K562 (cell line): ENCODE measurements at regions not wholly inside any gene's neighbourhood (a gene's known extent, or its start where the extent isn't known, plus 50 kb on each side); places are given as distances from the start of the nearest gene placed in this dataset.

Source experiments
- ATAC-seq: fragments of 200-7000 bp; cut with Tn5 transposase; 3 replicates; pipeline ENCODE4 v1.9.1; 2020; ENCODE audit warnings: moderate library complexity
- BruUV-seq: library from RNA; stranded (reverse); fragments of 400-500 nt; replicated peaks from 2 replicates; lab custom pipeline; 2021; lab: Mats Ljungman, UMichigan
- CTCF ChIA-PET: fragments of 300-600 bp; formaldehyde crosslinking; extraction: SDS; loops from one replicate; lab custom pipeline; 2021; ENCODE audit warnings: low intra/inter-chr PET ratio; lab: Yijun Ruan, JAX
- POLR2A ChIA-PET: fragments of 300-600, 350-650 bp; sonication (Branson Sonifier 250); formaldehyde crosslinking; extraction: SDS; loops from one replicate; lab custom pipeline; 2021; ENCODE audit warnings: antibody characterized with exemption, inconsistent platforms; lab: Yijun Ruan, JAX
- DNase-seq, 4 experiments: peaks; one replicate each; pipeline versions ENCODE4 v3.0.0 to v3.0.0-alpha.2; 2011 to 2018; ENCODE audit warnings: low spot score in 3 of 4, mixed read lengths in 3 of 4; ENCODE audit errors: extremely low read depth in 1 of 4
- FAIRE-seq: peaks from 2 replicates; lab custom pipeline; 2011; peaks lifted over from hg19 to GRCh38; lab: Jason Lieb, UNC
- H2AFZ ChIP-seq: 2 replicates; pipeline ENCODE4 v1.6.0; 2011; ENCODE audit warnings: low read depth, low read length, control low read depth, inconsistent platforms
- H3K27ac ChIP-seq: fragments of 200-600 bp; 3 replicates; pipeline ENCODE4 v1.8.0; 2011; ENCODE audit warnings: low read depth, mild to moderate bottlenecking, control low read depth, inconsistent platforms, low read length, moderate library complexity, mixed read lengths; ENCODE audit errors: extremely low read depth
- H3K27me3 ChIP-seq, 2 experiments: fragments of 300-600 bp in 1 of 2; 2 replicates in 1 of 2; 3 replicates in 1 of 2; pipeline versions ENCODE4 v1.6.0 to v1.8.0; 2011; ENCODE audit warnings: inconsistent platforms in 2 of 2, low read length in 2 of 2, mild to moderate bottlenecking in 1 of 2, mixed read lengths in 1 of 2, moderate library complexity in 1 of 2; ENCODE audit not compliant: control insufficient read depth in 2 of 2, insufficient read depth in 2 of 2
- H3K36me3 ChIP-seq: fragments of 300-600 bp; 3 replicates; pipeline ENCODE4 v1.8.0; 2011; ENCODE audit warnings: mild to moderate bottlenecking, low read length, inconsistent platforms; ENCODE audit not compliant: control insufficient read depth, insufficient read depth
- H3K4me1 ChIP-seq, 2 experiments: fragments of 200-600 bp in 1 of 2; replicated peaks in 1 of 2; 2 replicates in 1 of 2; 3 replicates in 1 of 2; pipeline versions ENCODE4 v1.5.1 to v1.8.0; 2011; ENCODE audit warnings: inconsistent platforms in 2 of 2, low read length in 2 of 2, mild to moderate bottlenecking in 1 of 2, mixed read lengths in 1 of 2, moderate library complexity in 1 of 2; ENCODE audit not compliant: control insufficient read depth in 2 of 2, insufficient read depth in 2 of 2
- H3K4me2 ChIP-seq: 2 replicates; pipeline ENCODE4 v1.6.1; 2011; ENCODE audit warnings: low read length, control low read depth, inconsistent platforms, mixed read lengths; ENCODE audit not compliant: insufficient read depth
- H3K4me3 ChIP-seq: fragments of 200-600 bp; sonication (generic), shearing (Covaris generic); 2 replicates; pipeline ENCODE4 v1.5.1; 2016; ENCODE audit warnings: control low read depth, inconsistent platforms
- H3K79me2 ChIP-seq: fragments of 200-600 bp; 3 replicates; pipeline ENCODE4 v1.8.0; 2011; ENCODE audit warnings: low read length, inconsistent platforms; ENCODE audit not compliant: control insufficient read depth, insufficient read depth
- H3K9ac ChIP-seq, 2 experiments: 2 replicates each; pipeline versions ENCODE4 v1.6.0 to v1.6.1; 2011; ENCODE audit warnings: low read depth in 2 of 2, low read length in 2 of 2, control low read depth in 1 of 2, inconsistent platforms in 1 of 2, mild to moderate bottlenecking in 1 of 2, mixed read lengths in 1 of 2; ENCODE audit not compliant: insufficient read depth in 1 of 2
- H3K9me1 ChIP-seq: one replicate; pipeline ENCODE4 v1.6.0; 2011; ENCODE audit warnings: inconsistent platforms, mild to moderate bottlenecking, low read length, moderate library complexity; ENCODE audit not compliant: control insufficient read depth, insufficient read depth
- H3K9me3 ChIP-seq: replicated peaks from 2 replicates; pipeline ENCODE4 v1.5.1; 2011; ENCODE audit warnings: low read depth, low read length, inconsistent platforms; ENCODE audit not compliant: control insufficient read depth, insufficient read depth
- H4K20me1 ChIP-seq: replicated peaks from 2 replicates; pipeline ENCODE4 v1.6.1; 2011; ENCODE audit warnings: low read length, inconsistent platforms, mixed read lengths; ENCODE audit not compliant: control insufficient read depth, insufficient read depth
- CBX3 ChIP-seq, 2 experiments: IDR thresholded peaks; 1 replicate in 1 of 2; 2 replicates in 1 of 2; pipeline ENCODE4 v1.6.1; 2012; ENCODE audit warnings: inconsistent platforms in 2 of 2, low read length in 2 of 2, borderline replicate concordance in 1 of 2, control low read depth in 1 of 2
- EHMT2 ChIP-seq: fragments of 450-650 bp; IDR thresholded peaks from 2 replicates; pipeline ENCODE4 v1.6.1; 2018; ENCODE audit warnings: antibody characterized with exemption
- FOSL1 ChIP-seq: fragments of 200-800 bp; sonication (Bioruptor generic); conservative IDR thresholded peaks from 2 replicates; pipeline ENCODE4 v1.6.1; 2016; ENCODE audit warnings: missing genetic modification characterization, missing compliant biosample characterization
- FOXK1 ChIP-seq: sonication (generic); formaldehyde crosslinking; IDR thresholded peaks from 2 replicates; pipeline ENCODE4 v1.8.0; 2022; ENCODE audit warnings: missing genetic modification reagents, mild to moderate bottlenecking, borderline replicate concordance
- HNRNPLL ChIP-seq: fragments of 200-400 bp; formaldehyde crosslinking; IDR thresholded peaks from 2 replicates; pipeline ENCODE4 v1.6.1; 2017; ENCODE audit warnings: low read length, low read depth, mild to moderate bottlenecking; ENCODE audit not compliant: poor library complexity, severe bottlenecking
- ILF3 ChIP-seq: fragments of 450-650 bp; IDR thresholded peaks from 2 replicates; pipeline ENCODE4 v1.6.1; 2018; ENCODE audit warnings: antibody characterized with exemption, mild to moderate bottlenecking, moderate library complexity, borderline replicate concordance
- MAFG ChIP-seq: fragments of 450-650 bp; conservative IDR thresholded peaks from 2 replicates; pipeline ENCODE4 v1.6.1; 2016; ENCODE audit warnings: missing genetic modification characterization, missing compliant biosample characterization
- MTF1 ChIP-seq: fragments of 250-450 bp; sonication (Bioruptor Pico); IDR thresholded peaks from 2 replicates; pipeline ENCODE4 v1.9.0; 2021; ENCODE audit warnings: moderate library complexity, mild to moderate bottlenecking, inconsistent platforms, borderline replicate concordance
- RBFOX2 ChIP-seq: fragments of 200-400 bp; formaldehyde crosslinking; IDR thresholded peaks from 2 replicates; pipeline ENCODE4 v1.6.1; 2017; ENCODE audit warnings: low read depth, mild to moderate bottlenecking, low read length, moderate library complexity
- TOE1 ChIP-seq, 2 experiments: fragments of 450-650 bp in 1 of 2; sonication (generic) in 1 of 2; formaldehyde crosslinking in 1 of 2; IDR thresholded peaks; 2 replicates each; pipeline versions ENCODE4 v1.7.1 to v1.8.0; 2016 to 2022; ENCODE audit warnings: borderline replicate concordance in 2 of 2, mild to moderate bottlenecking in 2 of 2, antibody characterized with exemption in 1 of 2, inconsistent platforms in 1 of 2, low read depth in 1 of 2, missing genetic modification reagents in 1 of 2, moderate library complexity in 1 of 2
- ZNF184 ChIP-seq: sonication (generic); formaldehyde crosslinking; IDR thresholded peaks from 2 replicates; pipeline ENCODE4 v1.5.0; 2020; ENCODE audit warnings: missing genetic modification reagents
- ZNF431 ChIP-seq: sonication (generic); formaldehyde crosslinking; IDR thresholded peaks from 2 replicates; pipeline ENCODE4 v1.8.0; 2022; ENCODE audit warnings: mild to moderate bottlenecking, missing genetic modification reagents
- ZNF707 ChIP-seq: fragments of 250-450 bp; sonication (Bioruptor Pico); conservative IDR thresholded peaks from 2 replicates; pipeline ENCODE4 v1.8.0; 2022; ENCODE audit warnings: inconsistent platforms, mild to moderate bottlenecking, moderate library complexity
- WGBS: fragments of 100-300 bp; shearing (Covaris generic); methylation state at CpG from one replicate; pipeline ENCODE4 v1.1.6; 2016; ENCODE audit warnings: low coverage, mixed read lengths; ENCODE audit not compliant: insufficient coverage; ENCODE audit errors: missing lambda C conversion rate; 5-methylcytosine and 5-hydroxymethylcytosine counted together
- in situ Hi-C: fragments of 300-500 bp; cut with MboI; formaldehyde crosslinking; loops from 4 replicates; pipeline ENCODE4 v1.15.0; 2018; ENCODE audit warnings: inconsistent platforms, mixed read lengths
- intact Hi-C: fragments of 100-400 bp; cut with micrococcal nuclease; formaldehyde crosslinking; loops from 2 replicates; pipeline ENCODE4 v1.14.2; 2022
- TF ChIP-seq, protein P1 (sequence below): fragments of 450-650 bp; formaldehyde crosslinking; IDR thresholded peaks from 2 replicates; pipeline ENCODE4 v1.4.0; 2020; ENCODE audit warnings: mild to moderate bottlenecking, mixed read lengths
- TF ChIP-seq, protein P2 (sequence below): sonication (generic); formaldehyde crosslinking; IDR thresholded peaks from 2 replicates; pipeline ENCODE4 v1.8.0; 2022; ENCODE audit warnings: mild to moderate bottlenecking, low read depth, missing genetic modification reagents
- TF ChIP-seq, protein P3 (sequence below): fragments of 450-650 bp; IDR thresholded peaks from 2 replicates; pipeline ENCODE4 v1.6.1; 2016; ENCODE audit warnings: borderline replicate concordance
- TF ChIP-seq, protein P4 (sequence below): fragments of 450-650 bp; IDR thresholded peaks from 2 replicates; pipeline ENCODE4 v1.6.1; 2014; ENCODE audit warnings: low read depth, mild to moderate bottlenecking, moderate library complexity, borderline replicate concordance

DNA sequence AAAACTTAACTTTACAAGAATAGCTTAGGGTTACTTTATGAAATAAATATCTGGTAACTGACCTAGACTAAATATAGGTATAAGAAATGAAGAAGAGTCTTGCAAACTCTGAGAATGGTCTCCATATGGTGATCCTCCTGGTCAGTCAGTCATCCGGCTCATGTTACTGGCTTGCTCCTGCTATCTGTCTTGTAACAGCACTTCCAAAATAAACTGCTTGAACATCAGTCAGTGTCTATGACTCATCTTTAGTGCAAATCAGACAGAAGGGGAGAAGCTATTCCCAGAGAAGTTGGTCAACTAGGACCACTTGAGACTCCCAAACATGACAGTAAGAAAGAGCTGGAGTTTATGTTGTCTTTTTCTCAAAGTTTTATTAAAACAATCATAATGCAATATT lies 1550.9 kb downstream of the PCDH9 start:
- no peaks in the 10 kb centered on the region for H3K79me2 ChIP-seq
- no peaks in the 10 kb centered on the region for H3K9me3 ChIP-seq
- no peak overlapping the region for H3K4me2 ChIP-seq
- H3K4me3 ChIP-seq: no peak overlapping the region
- H2AFZ ChIP-seq: no peak overlapping the region
- no TSS peak for BruUV-seq
- DNase-seq: peak in 1 of 4 experiments; percentile 5
- no peak for ATAC-seq
- no peaks in the 10 kb centered on the region for H3K36me3 ChIP-seq
- WGBS: 18% methylated on average over 1 of the region's 1 CpG
- H3K27me3 ChIP-seq: no peaks in the 10 kb centered on the region
- no peak for FAIRE-seq
- H3K4me1 ChIP-seq: no peaks in the 10 kb centered on the region
- no peaks in the 10 kb centered on the region for H4K20me1 ChIP-seq
- POLR2A ChIA-PET: no interaction called here
- in situ Hi-C loops (no loop called here), intact Hi-C loops (no loop called here)
- H3K9ac ChIP-seq: no peak overlapping the region
- H3K27ac ChIP-seq: no peak overlapping the region
- CTCF ChIA-PET: no interaction called here
- H3K9me1 ChIP-seq: no peaks in the 10 kb centered on the region
- no peak for TF ChIP-seq ILF3
- no peak for TF ChIP-seq FOXK1
- TF ChIP-seq MAFG (tag): no peak
- no peak for TF ChIP-seq MTF1 (CRISPR knock-in tag)
- no peak for TF ChIP-seq EHMT2
- no peak for TF ChIP-seq FOSL1 (tag)
- no peak for TF ChIP-seq TOE1 (IDR thresholded peaks at IDR 0.05; ENCODE audit: borderline replicate concordance)
- TF ChIP-seq TOE1 (CRISPR knock-in tag; IDR thresholded peaks at IDR 0.05; ENCODE audit: borderline replicate concordance, low read depth): no peak
- TF ChIP-seq RBFOX2: no peak
- TF ChIP-seq CBX3 (IDR thresholded peaks at IDR 0.05; ENCODE audit: borderline replicate concordance in 1 of 2, low read length in 2 of 2): no peak
- TF ChIP-seq, protein P1, sequence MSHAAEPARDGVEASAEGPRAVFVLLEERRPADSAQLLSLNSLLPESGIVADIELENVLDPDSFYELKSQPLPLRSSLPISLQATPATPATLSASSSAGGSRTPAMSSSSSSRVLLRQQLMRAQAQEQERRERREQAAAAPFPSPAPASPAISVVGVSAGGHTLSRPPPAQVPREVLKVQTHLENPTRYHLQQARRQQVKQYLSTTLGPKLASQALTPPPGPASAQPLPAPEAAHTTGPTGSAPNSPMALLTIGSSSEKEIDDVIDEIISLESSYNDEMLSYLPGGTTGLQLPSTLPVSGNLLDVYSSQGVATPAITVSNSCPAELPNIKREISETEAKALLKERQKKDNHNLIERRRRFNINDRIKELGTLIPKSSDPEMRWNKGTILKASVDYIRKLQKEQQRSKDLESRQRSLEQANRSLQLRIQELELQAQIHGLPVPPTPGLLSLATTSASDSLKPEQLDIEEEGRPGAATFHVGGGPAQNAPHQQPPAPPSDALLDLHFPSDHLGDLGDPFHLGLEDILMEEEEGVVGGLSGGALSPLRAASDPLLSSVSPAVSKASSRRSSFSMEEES (CRISPR knock-in tag): no peak
- TF ChIP-seq, protein P2, sequence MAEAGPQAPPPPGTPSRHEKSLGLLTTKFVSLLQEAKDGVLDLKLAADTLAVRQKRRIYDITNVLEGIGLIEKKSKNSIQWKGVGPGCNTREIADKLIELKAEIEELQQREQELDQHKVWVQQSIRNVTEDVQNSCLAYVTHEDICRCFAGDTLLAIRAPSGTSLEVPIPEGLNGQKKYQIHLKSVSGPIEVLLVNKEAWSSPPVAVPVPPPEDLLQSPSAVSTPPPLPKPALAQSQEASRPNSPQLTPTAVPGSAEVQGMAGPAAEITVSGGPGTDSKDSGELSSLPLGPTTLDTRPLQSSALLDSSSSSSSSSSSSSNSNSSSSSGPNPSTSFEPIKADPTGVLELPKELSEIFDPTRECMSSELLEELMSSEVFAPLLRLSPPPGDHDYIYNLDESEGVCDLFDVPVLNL (CRISPR knock-in tag): no peak
- TF ChIP-seq, protein P3, sequence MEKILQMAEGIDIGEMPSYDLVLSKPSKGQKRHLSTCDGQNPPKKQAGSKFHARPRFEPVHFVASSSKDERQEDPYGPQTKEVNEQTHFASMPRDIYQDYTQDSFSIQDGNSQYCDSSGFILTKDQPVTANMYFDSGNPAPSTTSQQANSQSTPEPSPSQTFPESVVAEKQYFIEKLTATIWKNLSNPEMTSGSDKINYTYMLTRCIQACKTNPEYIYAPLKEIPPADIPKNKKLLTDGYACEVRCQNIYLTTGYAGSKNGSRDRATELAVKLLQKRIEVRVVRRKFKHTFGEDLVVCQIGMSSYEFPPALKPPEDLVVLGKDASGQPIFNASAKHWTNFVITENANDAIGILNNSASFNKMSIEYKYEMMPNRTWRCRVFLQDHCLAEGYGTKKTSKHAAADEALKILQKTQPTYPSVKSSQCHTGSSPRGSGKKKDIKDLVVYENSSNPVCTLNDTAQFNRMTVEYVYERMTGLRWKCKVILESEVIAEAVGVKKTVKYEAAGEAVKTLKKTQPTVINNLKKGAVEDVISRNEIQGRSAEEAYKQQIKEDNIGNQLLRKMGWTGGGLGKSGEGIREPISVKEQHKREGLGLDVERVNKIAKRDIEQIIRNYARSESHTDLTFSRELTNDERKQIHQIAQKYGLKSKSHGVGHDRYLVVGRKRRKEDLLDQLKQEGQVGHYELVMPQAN: no peak
- TF ChIP-seq, protein P4, sequence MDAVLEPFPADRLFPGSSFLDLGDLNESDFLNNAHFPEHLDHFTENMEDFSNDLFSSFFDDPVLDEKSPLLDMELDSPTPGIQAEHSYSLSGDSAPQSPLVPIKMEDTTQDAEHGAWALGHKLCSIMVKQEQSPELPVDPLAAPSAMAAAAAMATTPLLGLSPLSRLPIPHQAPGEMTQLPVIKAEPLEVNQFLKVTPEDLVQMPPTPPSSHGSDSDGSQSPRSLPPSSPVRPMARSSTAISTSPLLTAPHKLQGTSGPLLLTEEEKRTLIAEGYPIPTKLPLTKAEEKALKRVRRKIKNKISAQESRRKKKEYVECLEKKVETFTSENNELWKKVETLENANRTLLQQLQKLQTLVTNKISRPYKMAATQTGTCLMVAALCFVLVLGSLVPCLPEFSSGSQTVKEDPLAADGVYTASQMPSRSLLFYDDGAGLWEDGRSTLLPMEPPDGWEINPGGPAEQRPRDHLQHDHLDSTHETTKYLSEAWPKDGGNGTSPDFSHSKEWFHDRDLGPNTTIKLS: no peak
- no peak for TF ChIP-seq ZNF707 (CRISPR knock-in tag)
- TF ChIP-seq HNRNPLL: no peak
- no peak for TF ChIP-seq ZNF184
- no peak for TF ChIP-seq ZNF431 (CRISPR knock-in tag)
